Parathyroid adenoma (tissue), 2 donors: ENCODE measurements at regions not wholly inside any gene's neighbourhood (a gene's known extent, or its start where the extent isn't known, plus 50 kb on each side); places are given as distances from the start of the nearest gene placed in this dataset.

ENCODE experiments used
- H2AFZ ChIP-seq: fragments of 300-600 bp; sonication (generic); one replicate; pipeline ENCODE4 v1.7.0; 2017; ENCODE audit warnings: antibody characterized with exemption, mild to moderate bottlenecking
- H3K27ac ChIP-seq: fragments of 300-600 bp; sonication (generic); one replicate; pipeline ENCODE4 v1.7.0; 2017
- H3K27me3 ChIP-seq: fragments of 300-600 bp; sonication (generic); one replicate; pipeline ENCODE4 v1.7.0; 2017; ENCODE audit warnings: low read length; ENCODE audit not compliant: control insufficient read depth, insufficient read depth
- H3K36me3 ChIP-seq: fragments of 300-600 bp; sonication (generic); one replicate; pipeline ENCODE4 v1.7.0; 2017; ENCODE audit warnings: low read length; ENCODE audit not compliant: control insufficient read depth, insufficient read depth
- H3K4me1 ChIP-seq: fragments of 300-600 bp; sonication (generic); one replicate; pipeline ENCODE4 v1.7.0; 2017; ENCODE audit warnings: control low read depth
- H3K4me2 ChIP-seq: fragments of 300-600 bp; sonication (generic); one replicate; pipeline ENCODE4 v1.7.0; 2017; ENCODE audit warnings: low read length
- H3K4me3 ChIP-seq: fragments of 300-600 bp; sonication (generic); one replicate; pipeline ENCODE4 v1.7.0; 2017; ENCODE audit warnings: low read depth, low read length
- H3K79me2 ChIP-seq: fragments of 300-600 bp; sonication (generic); one replicate; pipeline ENCODE4 v1.7.0; 2017; ENCODE audit warnings: control low read depth
- H3K9ac ChIP-seq: fragments of 300-600 bp; sonication (generic); one replicate; pipeline ENCODE4 v1.7.0; 2017; ENCODE audit warnings: mild to moderate bottlenecking
- H3K9me3 ChIP-seq: fragments of 300-600 bp; sonication (generic); one replicate; pipeline ENCODE4 v1.7.0; 2017; ENCODE audit warnings: low read length; ENCODE audit not compliant: control insufficient read depth
- TF ChIP-seq, protein P1 (sequence below): fragments of 300-600 bp; sonication (generic); IDR thresholded peaks from one replicate; pipeline ENCODE4 v1.7.0; 2017; ENCODE audit warnings: antibody characterized with exemption, mild to moderate bottlenecking
- donor health status: primary hyperparathyroidism.

DNA sequence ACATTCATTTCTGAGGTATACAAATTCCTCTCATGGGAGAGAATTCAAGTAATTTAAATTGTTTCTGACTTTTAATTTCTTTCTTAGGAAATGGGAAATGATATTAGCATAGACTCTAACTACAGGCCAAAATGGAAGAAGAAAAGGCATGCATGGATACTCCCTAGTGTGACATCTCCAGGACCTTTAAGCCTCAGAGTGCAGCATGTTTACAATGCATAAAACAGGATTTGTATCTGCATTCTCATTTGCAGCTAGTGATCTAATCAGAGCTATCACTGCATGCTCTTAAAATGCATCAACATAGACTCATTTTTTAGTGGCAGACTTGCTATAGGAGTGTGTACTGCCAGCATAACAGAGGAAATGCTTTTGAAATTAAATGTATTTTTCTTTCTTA is 224.6 kb upstream of the GOT2 start:
- H2AFZ ChIP-seq: no peak overlapping the region
- H3K9ac ChIP-seq: no peak overlapping the region
- TF ChIP-seq, protein P1, sequence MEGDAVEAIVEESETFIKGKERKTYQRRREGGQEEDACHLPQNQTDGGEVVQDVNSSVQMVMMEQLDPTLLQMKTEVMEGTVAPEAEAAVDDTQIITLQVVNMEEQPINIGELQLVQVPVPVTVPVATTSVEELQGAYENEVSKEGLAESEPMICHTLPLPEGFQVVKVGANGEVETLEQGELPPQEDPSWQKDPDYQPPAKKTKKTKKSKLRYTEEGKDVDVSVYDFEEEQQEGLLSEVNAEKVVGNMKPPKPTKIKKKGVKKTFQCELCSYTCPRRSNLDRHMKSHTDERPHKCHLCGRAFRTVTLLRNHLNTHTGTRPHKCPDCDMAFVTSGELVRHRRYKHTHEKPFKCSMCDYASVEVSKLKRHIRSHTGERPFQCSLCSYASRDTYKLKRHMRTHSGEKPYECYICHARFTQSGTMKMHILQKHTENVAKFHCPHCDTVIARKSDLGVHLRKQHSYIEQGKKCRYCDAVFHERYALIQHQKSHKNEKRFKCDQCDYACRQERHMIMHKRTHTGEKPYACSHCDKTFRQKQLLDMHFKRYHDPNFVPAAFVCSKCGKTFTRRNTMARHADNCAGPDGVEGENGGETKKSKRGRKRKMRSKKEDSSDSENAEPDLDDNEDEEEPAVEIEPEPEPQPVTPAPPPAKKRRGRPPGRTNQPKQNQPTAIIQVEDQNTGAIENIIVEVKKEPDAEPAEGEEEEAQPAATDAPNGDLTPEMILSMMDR: no peak

DNA sequence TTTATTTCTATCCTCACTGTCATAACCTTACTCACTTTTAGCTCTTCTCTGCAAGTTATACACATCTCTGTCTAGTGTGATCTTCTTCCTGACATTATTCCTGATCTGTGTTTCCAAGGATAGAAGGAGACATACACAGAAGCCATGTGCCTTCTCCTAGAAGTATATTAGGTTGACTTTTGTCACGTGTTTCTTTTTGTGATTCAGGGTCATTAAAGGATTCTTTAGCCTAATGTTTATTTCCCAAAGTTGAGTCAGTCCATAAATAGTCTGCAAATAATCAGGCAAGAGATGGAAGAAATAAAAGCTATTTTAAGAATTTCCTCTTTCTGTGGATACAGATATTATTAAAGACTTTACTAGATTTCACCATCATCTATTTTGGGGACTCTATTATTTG is 214.1 kb upstream of the GOT2 start:
- Histone ChIP-seq H3K27me3 (no peaks in the 10 kb centered on the region), H3K36me3 (no peaks in the 10 kb centered on the region), H3K4me2 (no peak overlapping the region), H3K4me1 (no peaks in the 10 kb centered on the region), H3K4me3 (no peak overlapping the region), H3K9me3 (no peaks in the 10 kb centered on the region), H3K9ac (no peak overlapping the region), H2AFZ (no peak overlapping the region), H3K27ac (no peak overlapping the region), H3K79me2 (no peaks in the 10 kb centered on the region)
- TF ChIP-seq, protein P1: no peak

More for the DNA sequence above, 224.6 kb upstream of the GOT2 start:
- Histone ChIP-seq H3K36me3 (no peaks in the 10 kb centered on the region), H3K79me2 (no peaks in the 10 kb centered on the region), H3K4me1 (no peaks in the 10 kb centered on the region), H3K4me2 (no peak overlapping the region), H3K4me3 (no peak overlapping the region), H3K9me3 (no peaks in the 10 kb centered on the region), H3K27me3 (no peaks in the 10 kb centered on the region), H3K27ac (no peak overlapping the region)

DNA sequence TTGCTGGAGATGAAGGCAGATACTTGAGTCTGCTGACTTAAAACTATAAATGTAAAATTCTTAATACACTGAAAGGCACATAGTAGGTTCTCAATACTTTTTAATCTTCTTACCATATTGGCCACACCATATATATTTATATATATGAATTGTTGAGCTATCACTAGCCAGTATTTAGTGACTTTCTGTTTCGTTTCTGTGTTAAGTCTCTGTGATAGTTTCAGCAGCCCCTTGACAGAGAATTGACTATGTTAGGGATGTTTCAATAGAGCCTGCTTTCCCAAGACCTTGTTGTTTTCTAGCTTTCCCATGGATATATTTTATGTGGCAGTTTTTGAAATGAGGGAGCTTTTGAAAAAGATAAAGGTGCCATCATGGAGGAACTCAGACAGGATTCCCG is 206.5 kb upstream of the GOT2 start:
- H3K79me2 ChIP-seq: no peaks in the 10 kb centered on the region
- H2AFZ ChIP-seq: no peak overlapping the region
- H3K9me3 ChIP-seq: no peaks in the 10 kb centered on the region
- no peaks in the 10 kb centered on the region for H3K36me3 ChIP-seq
- TF ChIP-seq, protein P1: no peak
- no peak overlapping the region for H3K4me3 ChIP-seq
- no peaks in the 10 kb centered on the region for H3K4me1 ChIP-seq
- no peak overlapping the region for H3K4me2 ChIP-seq
- H3K27me3 ChIP-seq: no peaks in the 10 kb centered on the region
- no peak overlapping the region for H3K9ac ChIP-seq
- no peak overlapping the region for H3K27ac ChIP-seq

DNA sequence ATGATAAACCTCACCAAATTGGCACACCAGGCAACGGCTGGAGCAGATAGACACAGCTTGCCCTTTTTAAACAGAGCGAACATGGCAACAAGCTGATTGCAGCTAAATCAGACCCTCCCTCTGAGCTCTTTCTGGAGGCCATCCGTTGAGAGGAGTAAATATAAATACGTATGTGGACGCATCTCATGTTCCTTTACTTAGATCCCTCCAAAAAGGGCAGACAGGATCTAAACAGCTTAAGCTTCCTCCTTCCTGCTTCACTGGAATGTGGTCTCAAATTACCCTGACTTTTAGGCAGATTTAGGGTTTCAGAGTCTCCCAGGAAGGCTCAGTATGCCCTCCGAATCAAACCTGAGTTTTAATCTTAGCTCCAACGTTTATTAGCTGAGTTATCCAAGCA is 204.7 kb upstream of the GOT2 start:
- H3K4me3 ChIP-seq: no peak overlapping the region
- no peak overlapping the region for H3K9ac ChIP-seq
- TF ChIP-seq, protein P1: no peak
- H3K4me1 ChIP-seq: no peaks in the 10 kb centered on the region
- H3K27me3 ChIP-seq: no peaks in the 10 kb centered on the region
- no peaks in the 10 kb centered on the region for H3K9me3 ChIP-seq
- H3K27ac ChIP-seq: no peak overlapping the region
- no peak overlapping the region for H3K4me2 ChIP-seq
- no peaks in the 10 kb centered on the region for H3K79me2 ChIP-seq
- no peaks in the 10 kb centered on the region for H3K36me3 ChIP-seq
- H2AFZ ChIP-seq: no peak overlapping the region

DNA sequence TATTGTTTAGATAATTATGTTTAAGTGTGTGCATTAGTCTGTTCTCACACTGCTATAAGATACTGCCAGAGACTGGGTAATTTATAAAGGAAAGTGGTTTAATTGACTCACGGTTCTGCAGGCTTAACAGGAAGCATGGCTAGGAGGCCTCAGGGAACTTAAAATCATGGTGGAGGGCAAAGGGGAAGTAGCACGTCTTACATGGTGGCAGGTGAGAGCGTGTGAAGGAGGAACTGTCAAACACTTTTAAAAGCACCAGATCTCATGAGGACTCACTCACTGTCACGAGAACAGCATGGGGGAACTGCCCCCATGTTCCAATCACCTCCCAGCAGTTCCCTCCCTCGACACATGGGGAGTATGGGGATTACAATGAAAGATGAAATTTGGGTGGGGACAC is 203.5 kb upstream of the GOT2 start:
- TF ChIP-seq, protein P1: no peak
- H3K27ac ChIP-seq: no peak overlapping the region
- no peaks in the 10 kb centered on the region for H3K36me3 ChIP-seq
- no peaks in the 10 kb centered on the region for H3K27me3 ChIP-seq
- no peaks in the 10 kb centered on the region for H3K9me3 ChIP-seq
- no peak overlapping the region for H3K4me2 ChIP-seq
- H3K4me1 ChIP-seq: no peaks in the 10 kb centered on the region
- H2AFZ ChIP-seq: no peak overlapping the region
- no peaks in the 10 kb centered on the region for H3K79me2 ChIP-seq
- H3K9ac ChIP-seq: no peak overlapping the region
- H3K4me3 ChIP-seq: no peak overlapping the region
